K562 (cell line): ENCODE measurements at regions not wholly inside any gene's neighbourhood (a gene's known extent, or its start where the extent isn't known, plus 50 kb on each side); places are given as distances from the start of the nearest gene placed in this dataset.

Source experiments
- ATAC-seq: fragments of 200-7000 bp; cut with Tn5 transposase; 3 replicates; pipeline ENCODE4 v1.9.1; 2020; ENCODE audit warnings: moderate library complexity
- BruUV-seq: library from RNA; stranded (reverse); fragments of 400-500 nt; replicated peaks from 2 replicates; lab custom pipeline; 2021; lab: Mats Ljungman, UMichigan
- CTCF ChIA-PET: fragments of 300-600 bp; formaldehyde crosslinking; extraction: SDS; loops from one replicate; lab custom pipeline; 2021; ENCODE audit warnings: low intra/inter-chr PET ratio; lab: Yijun Ruan, JAX
- POLR2A ChIA-PET: fragments of 300-600, 350-650 bp; sonication (Branson Sonifier 250); formaldehyde crosslinking; extraction: SDS; loops from one replicate; lab custom pipeline; 2021; ENCODE audit warnings: antibody characterized with exemption, inconsistent platforms; lab: Yijun Ruan, JAX
- DNase-seq, 4 experiments: peaks; one replicate each; pipeline versions ENCODE4 v3.0.0 to v3.0.0-alpha.2; 2011 to 2018; ENCODE audit warnings: low spot score in 3 of 4, mixed read lengths in 3 of 4; ENCODE audit errors: extremely low read depth in 1 of 4
- FAIRE-seq: peaks from 2 replicates; lab custom pipeline; 2011; peaks lifted over from hg19 to GRCh38; lab: Jason Lieb, UNC
- H2AFZ ChIP-seq: 2 replicates; pipeline ENCODE4 v1.6.0; 2011; ENCODE audit warnings: low read depth, low read length, control low read depth, inconsistent platforms
- H3K27ac ChIP-seq: fragments of 200-600 bp; 3 replicates; pipeline ENCODE4 v1.8.0; 2011; ENCODE audit warnings: low read depth, mild to moderate bottlenecking, control low read depth, inconsistent platforms, low read length, moderate library complexity, mixed read lengths; ENCODE audit errors: extremely low read depth
- H3K27me3 ChIP-seq, 2 experiments: fragments of 300-600 bp in 1 of 2; 2 replicates in 1 of 2; 3 replicates in 1 of 2; pipeline versions ENCODE4 v1.6.0 to v1.8.0; 2011; ENCODE audit warnings: inconsistent platforms in 2 of 2, low read length in 2 of 2, mild to moderate bottlenecking in 1 of 2, mixed read lengths in 1 of 2, moderate library complexity in 1 of 2; ENCODE audit not compliant: control insufficient read depth in 2 of 2, insufficient read depth in 2 of 2
- H3K36me3 ChIP-seq: fragments of 300-600 bp; 3 replicates; pipeline ENCODE4 v1.8.0; 2011; ENCODE audit warnings: mild to moderate bottlenecking, low read length, inconsistent platforms; ENCODE audit not compliant: control insufficient read depth, insufficient read depth
- H3K4me1 ChIP-seq, 2 experiments: fragments of 200-600 bp in 1 of 2; replicated peaks in 1 of 2; 2 replicates in 1 of 2; 3 replicates in 1 of 2; pipeline versions ENCODE4 v1.5.1 to v1.8.0; 2011; ENCODE audit warnings: inconsistent platforms in 2 of 2, low read length in 2 of 2, mild to moderate bottlenecking in 1 of 2, mixed read lengths in 1 of 2, moderate library complexity in 1 of 2; ENCODE audit not compliant: control insufficient read depth in 2 of 2, insufficient read depth in 2 of 2
- H3K4me2 ChIP-seq: 2 replicates; pipeline ENCODE4 v1.6.1; 2011; ENCODE audit warnings: low read length, control low read depth, inconsistent platforms, mixed read lengths; ENCODE audit not compliant: insufficient read depth
- H3K4me3 ChIP-seq: fragments of 200-600 bp; sonication (generic), shearing (Covaris generic); 2 replicates; pipeline ENCODE4 v1.5.1; 2016; ENCODE audit warnings: control low read depth, inconsistent platforms
- H3K79me2 ChIP-seq: fragments of 200-600 bp; 3 replicates; pipeline ENCODE4 v1.8.0; 2011; ENCODE audit warnings: low read length, inconsistent platforms; ENCODE audit not compliant: control insufficient read depth, insufficient read depth
- H3K9ac ChIP-seq, 2 experiments: 2 replicates each; pipeline versions ENCODE4 v1.6.0 to v1.6.1; 2011; ENCODE audit warnings: low read depth in 2 of 2, low read length in 2 of 2, control low read depth in 1 of 2, inconsistent platforms in 1 of 2, mild to moderate bottlenecking in 1 of 2, mixed read lengths in 1 of 2; ENCODE audit not compliant: insufficient read depth in 1 of 2
- H3K9me1 ChIP-seq: one replicate; pipeline ENCODE4 v1.6.0; 2011; ENCODE audit warnings: inconsistent platforms, mild to moderate bottlenecking, low read length, moderate library complexity; ENCODE audit not compliant: control insufficient read depth, insufficient read depth
- H3K9me3 ChIP-seq: replicated peaks from 2 replicates; pipeline ENCODE4 v1.5.1; 2011; ENCODE audit warnings: low read depth, low read length, inconsistent platforms; ENCODE audit not compliant: control insufficient read depth, insufficient read depth
- H4K20me1 ChIP-seq: replicated peaks from 2 replicates; pipeline ENCODE4 v1.6.1; 2011; ENCODE audit warnings: low read length, inconsistent platforms, mixed read lengths; ENCODE audit not compliant: control insufficient read depth, insufficient read depth
- CEBPB ChIP-seq: fragments of 450-650 bp; IDR thresholded peaks from 2 replicates; pipeline ENCODE4 v1.6.1; 2016; ENCODE audit warnings: missing genetic modification characterization, missing compliant biosample characterization
- CREBBP ChIP-seq: IDR thresholded peaks from one replicate; pipeline ENCODE4 v1.6.1; 2012; ENCODE audit warnings: low read depth, mild to moderate bottlenecking, control low read depth, inconsistent platforms, low read length
- FOXJ3 ChIP-seq: sonication (generic); formaldehyde crosslinking; IDR thresholded peaks from 2 replicates; pipeline ENCODE4 v1.4.0; 2020; ENCODE audit warnings: mild to moderate bottlenecking, missing genetic modification reagents
- GATAD2A ChIP-seq: fragments of 450-650 bp; IDR thresholded peaks from 2 replicates; pipeline ENCODE4 v1.6.1; 2017
- GATAD2B ChIP-seq: fragments of 450-650 bp; IDR thresholded peaks from 2 replicates; pipeline ENCODE4 v1.6.1; 2017; ENCODE audit warnings: mild to moderate bottlenecking, borderline replicate concordance
- HNRNPK ChIP-seq: fragments of 200-400 bp; formaldehyde crosslinking; IDR thresholded peaks from one replicate; pipeline ENCODE4 v1.6.1; 2018; ENCODE audit warnings: mild to moderate bottlenecking, low read depth, low read length; ENCODE audit not compliant: poor library complexity, severe bottlenecking
- MAFF ChIP-seq: IDR thresholded peaks from 2 replicates; pipeline ENCODE4 v1.6.1; 2012; ENCODE audit warnings: low read length, improper control_type of control experiment
- MAZ ChIP-seq, 2 experiments: fragments of 450-650 bp in 1 of 2; sonication (generic) in 1 of 2; formaldehyde crosslinking; IDR thresholded peaks in 1 of 2; conservative IDR thresholded peaks in 1 of 2; 2 replicates each; pipeline versions ENCODE4 v1.4.0 to v1.5.0; 2020; ENCODE audit warnings: mild to moderate bottlenecking in 1 of 2, missing genetic modification reagents in 1 of 2
- MCM5 ChIP-seq: fragments of 450-650 bp; IDR thresholded peaks from 2 replicates; pipeline ENCODE4 v1.6.1; 2016; ENCODE audit warnings: low read depth
- NFE2 ChIP-seq: IDR thresholded peaks from 2 replicates; pipeline ENCODE4 v1.6.1; 2014; ENCODE audit warnings: antibody characterized with exemption, low read depth
- RAD21 ChIP-seq, 2 experiments: fragments of 250-450 bp in 1 of 2; fragments of 450-650 bp in 1 of 2; sonication (Bioruptor Pico) in 1 of 2; formaldehyde crosslinking in 1 of 2; IDR thresholded peaks in 1 of 2; conservative IDR thresholded peaks in 1 of 2; 2 replicates each; pipeline versions ENCODE4 v1.4.0 to v1.8.0; 2020 to 2022; ENCODE audit warnings: mild to moderate bottlenecking in 2 of 2, moderate library complexity in 1 of 2
- RFX5 ChIP-seq: IDR thresholded peaks from 2 replicates; pipeline ENCODE4 v1.6.1; 2011; ENCODE audit warnings: low read depth, mild to moderate bottlenecking, improper control_type of control experiment, low read length
- SIX5 ChIP-seq, 2 experiments: IDR thresholded peaks; 2 replicates each; pipeline ENCODE4 v1.6.1; 2011; ENCODE audit warnings: low read length in 2 of 2, borderline replicate concordance in 1 of 2, low read depth in 1 of 2, mild to moderate bottlenecking in 1 of 2, moderate library complexity in 1 of 2; ENCODE audit not compliant: insufficient read depth in 1 of 2
- TAF15 ChIP-seq: fragments of 200-400 bp; formaldehyde crosslinking; IDR thresholded peaks from 2 replicates; pipeline ENCODE4 v1.6.1; 2017; ENCODE audit warnings: mild to moderate bottlenecking, low read depth, low read length, moderate library complexity
- U2AF2 ChIP-seq: fragments of 200-400 bp; formaldehyde crosslinking; optimal IDR thresholded peaks from 2 replicates; pipeline ENCODE3; 2017; ENCODE audit warnings: low read depth, mild to moderate bottlenecking, low read length
- ZNF583 ChIP-seq: fragments of 250-450 bp; sonication (Bioruptor Pico); IDR thresholded peaks from 2 replicates; pipeline ENCODE4 v1.4.0; 2020
- ZNF785 ChIP-seq: fragments of 250-450 bp; sonication (Bioruptor Pico); IDR thresholded peaks from 2 replicates; pipeline ENCODE4 v1.4.0; 2020; ENCODE audit warnings: mild to moderate bottlenecking
- WGBS: fragments of 100-300 bp; shearing (Covaris generic); methylation state at CpG from one replicate; pipeline ENCODE4 v1.1.6; 2016; ENCODE audit warnings: low coverage, mixed read lengths; ENCODE audit not compliant: insufficient coverage; ENCODE audit errors: missing lambda C conversion rate; 5-methylcytosine and 5-hydroxymethylcytosine counted together
- in situ Hi-C: fragments of 300-500 bp; cut with MboI; formaldehyde crosslinking; loops from 4 replicates; pipeline ENCODE4 v1.15.0; 2018; ENCODE audit warnings: inconsistent platforms, mixed read lengths
- intact Hi-C: fragments of 100-400 bp; cut with micrococcal nuclease; formaldehyde crosslinking; loops from 2 replicates; pipeline ENCODE4 v1.14.2; 2022
- TF ChIP-seq, protein P1 (sequence below): fragments of 450-650 bp; IDR thresholded peaks from 2 replicates; pipeline ENCODE4 v1.6.1; 2016; ENCODE audit warnings: low read depth, mild to moderate bottlenecking, moderate library complexity
- TF ChIP-seq, protein P2 (sequence below): sonication (generic); formaldehyde crosslinking; IDR thresholded peaks from 2 replicates; pipeline ENCODE4 v1.8.1; 2022; ENCODE audit warnings: missing genetic modification reagents
- TF ChIP-seq, protein P3 (sequence below): fragments of 450-650 bp; formaldehyde crosslinking; IDR thresholded peaks from 2 replicates; pipeline ENCODE4 v1.4.0; 2020; ENCODE audit warnings: mild to moderate bottlenecking, mixed read lengths

DNA sequence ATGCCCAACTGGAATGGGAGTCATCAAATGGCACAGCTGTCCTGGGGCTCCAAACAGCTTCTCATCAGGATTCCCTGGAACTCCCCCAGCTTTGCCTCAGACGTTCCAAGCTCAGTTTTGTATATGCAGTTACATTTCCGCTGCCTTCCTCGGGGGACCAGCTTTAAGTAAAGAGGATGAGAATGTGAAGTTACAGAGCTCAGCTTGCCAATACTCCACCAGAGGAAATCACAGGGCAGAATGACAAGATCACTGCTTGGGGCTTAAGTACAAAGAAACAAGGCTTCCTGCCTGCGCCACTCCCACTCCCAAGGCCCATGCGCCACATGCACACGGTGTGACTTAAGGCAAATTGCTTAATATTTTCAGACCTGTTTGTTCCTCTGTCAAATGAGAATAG lies 272.4 kb upstream of the CDH11 start:
- ChIA-PET POLR2A (no interaction called here), CTCF (no interaction called here)
- no peaks in the 10 kb centered on the region for H3K9me1 ChIP-seq
- FAIRE-seq (no peak), DNase-seq (no peak), ATAC-seq (no peak)
- H3K9ac ChIP-seq: no peak overlapping the region
- H3K4me2 ChIP-seq: no peak overlapping the region
- WGBS: 0% methylated on average over 6 of the region's 6 CpGs
- in situ Hi-C loops: no loop called here
- H4K20me1 ChIP-seq: no peaks in the 10 kb centered on the region
- H3K9me3 ChIP-seq: no peaks in the 10 kb centered on the region
- H3K79me2 ChIP-seq: no peaks in the 10 kb centered on the region
- no peak overlapping the region for H3K27ac ChIP-seq
- H3K36me3 ChIP-seq: no peaks in the 10 kb centered on the region
- H3K4me3 ChIP-seq: no peak overlapping the region
- intact Hi-C loops: no loop called here
- no TSS peak for BruUV-seq
- no peaks in the 10 kb centered on the region for H3K27me3 ChIP-seq
- no peak overlapping the region for H2AFZ ChIP-seq
- no peaks in the 10 kb centered on the region for H3K4me1 ChIP-seq
- TF ChIP-seq, protein P1, sequence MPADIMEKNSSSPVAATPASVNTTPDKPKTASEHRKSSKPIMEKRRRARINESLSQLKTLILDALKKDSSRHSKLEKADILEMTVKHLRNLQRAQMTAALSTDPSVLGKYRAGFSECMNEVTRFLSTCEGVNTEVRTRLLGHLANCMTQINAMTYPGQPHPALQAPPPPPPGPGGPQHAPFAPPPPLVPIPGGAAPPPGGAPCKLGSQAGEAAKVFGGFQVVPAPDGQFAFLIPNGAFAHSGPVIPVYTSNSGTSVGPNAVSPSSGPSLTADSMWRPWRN: no peak
- TF ChIP-seq MCM5: no peak
- TF ChIP-seq CEBPB (tag): no peak
- no peak for TF ChIP-seq RAD21 (CRISPR knock-in tag; conservative IDR thresholded peaks at IDR 0.05 in 1 of 2, IDR thresholded peaks at IDR 0.05 in 1 of 2)
- no peak for TF ChIP-seq MAZ (CRISPR knock-in tag; conservative IDR thresholded peaks at IDR 0.05 in 1 of 2, IDR thresholded peaks at IDR 0.05 in 1 of 2)
- TF ChIP-seq FOXJ3 (CRISPR knock-in tag): no peak
- TF ChIP-seq HNRNPK: no peak
- no peak for TF ChIP-seq GATAD2A
- TF ChIP-seq SIX5 (IDR thresholded peaks at IDR 0.05; ENCODE audit: borderline replicate concordance in 1 of 2, insufficient read depth in 1 of 2, low read depth in 1 of 2, low read length in 2 of 2): no peak
- no peak for TF ChIP-seq MAFF
- TF ChIP-seq RFX5: no peak
- TF ChIP-seq, protein P2, sequence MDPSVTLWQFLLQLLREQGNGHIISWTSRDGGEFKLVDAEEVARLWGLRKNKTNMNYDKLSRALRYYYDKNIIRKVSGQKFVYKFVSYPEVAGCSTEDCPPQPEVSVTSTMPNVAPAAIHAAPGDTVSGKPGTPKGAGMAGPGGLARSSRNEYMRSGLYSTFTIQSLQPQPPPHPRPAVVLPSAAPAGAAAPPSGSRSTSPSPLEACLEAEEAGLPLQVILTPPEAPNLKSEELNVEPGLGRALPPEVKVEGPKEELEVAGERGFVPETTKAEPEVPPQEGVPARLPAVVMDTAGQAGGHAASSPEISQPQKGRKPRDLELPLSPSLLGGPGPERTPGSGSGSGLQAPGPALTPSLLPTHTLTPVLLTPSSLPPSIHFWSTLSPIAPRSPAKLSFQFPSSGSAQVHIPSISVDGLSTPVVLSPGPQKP: no peak
- TF ChIP-seq CREBBP: no peak
- no peak for TF ChIP-seq ZNF785 (CRISPR knock-in tag)
- TF ChIP-seq NFE2: no peak
- no peak for TF ChIP-seq ZNF583
- no peak for TF ChIP-seq GATAD2B
- TF ChIP-seq, protein P3, sequence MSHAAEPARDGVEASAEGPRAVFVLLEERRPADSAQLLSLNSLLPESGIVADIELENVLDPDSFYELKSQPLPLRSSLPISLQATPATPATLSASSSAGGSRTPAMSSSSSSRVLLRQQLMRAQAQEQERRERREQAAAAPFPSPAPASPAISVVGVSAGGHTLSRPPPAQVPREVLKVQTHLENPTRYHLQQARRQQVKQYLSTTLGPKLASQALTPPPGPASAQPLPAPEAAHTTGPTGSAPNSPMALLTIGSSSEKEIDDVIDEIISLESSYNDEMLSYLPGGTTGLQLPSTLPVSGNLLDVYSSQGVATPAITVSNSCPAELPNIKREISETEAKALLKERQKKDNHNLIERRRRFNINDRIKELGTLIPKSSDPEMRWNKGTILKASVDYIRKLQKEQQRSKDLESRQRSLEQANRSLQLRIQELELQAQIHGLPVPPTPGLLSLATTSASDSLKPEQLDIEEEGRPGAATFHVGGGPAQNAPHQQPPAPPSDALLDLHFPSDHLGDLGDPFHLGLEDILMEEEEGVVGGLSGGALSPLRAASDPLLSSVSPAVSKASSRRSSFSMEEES: no peak
- TF ChIP-seq TAF15: no peak
- no peak for TF ChIP-seq U2AF2
